H1 (cell line): ENCODE measurements at regions not wholly inside any gene's neighbourhood (a gene's known extent, or its start where the extent isn't known, plus 50 kb on each side); places are given as distances from the start of the nearest gene placed in this dataset.

ENCODE experiments used
- CTCF ChIA-PET: fragments of 300-600 bp; sonication (Branson Sonifier 250); formaldehyde crosslinking; loops from one replicate; lab custom pipeline; 2021; ENCODE audit not compliant: partially characterized antibody; lab: Charles Lee
- POLR2A ChIA-PET: fragments of 300-600 bp; sonication (Branson Sonifier 250); formaldehyde crosslinking; loops from one replicate; lab custom pipeline; 2021; ENCODE audit warnings: inconsistent platforms; ENCODE audit not compliant: partially characterized antibody; lab: Charles Lee
- DNase-seq, 2 experiments: peaks; one replicate each; pipeline versions ENCODE4 v3.0.0 to v3.0.0-alpha.2; 2010 to 2022; ENCODE audit warnings: low spot score in 2 of 2, low read depth in 1 of 2, mixed read lengths in 1 of 2
- FAIRE-seq: peaks from 2 replicates; lab custom pipeline; 2011; peaks lifted over from hg19 to GRCh38; lab: Jason Lieb, UNC
- H2AFZ ChIP-seq: 2 replicates; pipeline ENCODE4 v1.8.1; 2012; ENCODE audit warnings: low read length, inconsistent platforms
- H2AK5ac ChIP-seq: 2 replicates; pipeline ENCODE4 v1.6.1; 2013; ENCODE audit warnings: low read depth, low read length
- H2BK120ac ChIP-seq: replicated peaks from 2 replicates; pipeline ENCODE3; 2013; ENCODE audit warnings: low read depth, low read length, inconsistent platforms
- H2BK12ac ChIP-seq: 2 replicates; pipeline ENCODE4 v1.6.1; 2013; ENCODE audit warnings: low read depth, low read length
- H2BK15ac ChIP-seq: 2 replicates; pipeline ENCODE4 v1.6.1; 2013; ENCODE audit warnings: low read length
- H2BK20ac ChIP-seq: 2 replicates; pipeline ENCODE4 v1.6.1; 2013; ENCODE audit warnings: low read length
- H2BK5ac ChIP-seq: 2 replicates; pipeline ENCODE4 v1.6.1; 2013; ENCODE audit warnings: low read depth, low read length
- H3K14ac ChIP-seq: 2 replicates; pipeline ENCODE4 v1.6.1; 2013; ENCODE audit warnings: inconsistent platforms; ENCODE audit not compliant: insufficient read length
- H3K18ac ChIP-seq: 2 replicates; pipeline ENCODE4 v1.6.1; 2013; ENCODE audit warnings: low read length; ENCODE audit errors: extremely low read depth
- H3K23ac ChIP-seq: 2 replicates; pipeline ENCODE4 v1.6.1; 2013; ENCODE audit warnings: inconsistent platforms; ENCODE audit not compliant: insufficient read length
- H3K23me2 ChIP-seq: 2 replicates; pipeline ENCODE4 v1.6.1; 2013; ENCODE audit warnings: low read depth, low read length
- H3K27ac ChIP-seq: 2 replicates; pipeline ENCODE4 v1.6.1; 2011; ENCODE audit warnings: low read depth, low read length, inconsistent platforms
- H3K27me3 ChIP-seq, 4 experiments: replicated peaks in 1 of 4; 1 replicate in 1 of 4; 2 replicates in 3 of 4; pipeline versions ENCODE4 v1.6.1 to v1.8.1; 2011 to 2013; ENCODE audit warnings: low read length in 3 of 4, mild to moderate bottlenecking in 3 of 4, inconsistent platforms in 2 of 4, mixed read lengths in 2 of 4, moderate library complexity in 1 of 4; ENCODE audit not compliant: control insufficient read depth in 3 of 4, insufficient read depth in 3 of 4; ENCODE audit errors: extremely low read depth in 1 of 4
- H3K36me3 ChIP-seq, 4 experiments: 2 replicates each; pipeline versions ENCODE4 v1.6.1 to v1.8.1; 2011 to 2013; ENCODE audit warnings: mild to moderate bottlenecking in 4 of 4, low read length in 3 of 4, moderate library complexity in 2 of 4, control low read depth in 1 of 4, inconsistent platforms in 1 of 4; ENCODE audit not compliant: insufficient read depth in 4 of 4, control insufficient read depth in 2 of 4
- H3K4ac ChIP-seq: replicated peaks from 2 replicates; pipeline ENCODE3; 2013; ENCODE audit warnings: low read length, low read depth, mixed read lengths, inconsistent platforms; ENCODE audit not compliant: insufficient read length
- H3K4me1 ChIP-seq, 4 experiments: replicated peaks in 1 of 4; 1 replicate in 1 of 4; 2 replicates in 3 of 4; pipeline versions ENCODE4 v1.6.1 to v1.8.1; 2011 to 2013; ENCODE audit warnings: low read length in 3 of 4, inconsistent platforms in 2 of 4, mixed read lengths in 1 of 4; ENCODE audit not compliant: insufficient read depth in 4 of 4, control insufficient read depth in 3 of 4
- H3K4me2 ChIP-seq, 2 experiments: 2 replicates each; pipeline versions ENCODE4 v1.6.1 to v1.8.1; 2011 to 2013; ENCODE audit warnings: low read depth in 2 of 2, low read length in 2 of 2, control low read depth in 1 of 2, inconsistent platforms in 1 of 2, mild to moderate bottlenecking in 1 of 2; ENCODE audit not compliant: insufficient read depth in 1 of 2
- H3K4me3 ChIP-seq, 4 experiments: fragments of 200-600, 300-600 bp in 1 of 4; sonication (generic), shearing (Covaris generic), sonication (Bioruptor Twin) in 1 of 4; 2 replicates each; pipeline versions ENCODE4 v1.5.1 to v1.8.1; 2011 to 2016; ENCODE audit warnings: low read length in 4 of 4, low read depth in 3 of 4, control low read depth in 2 of 4, inconsistent platforms in 2 of 4, mild to moderate bottlenecking in 2 of 4, mixed read lengths in 1 of 4, moderate library complexity in 1 of 4; ENCODE audit not compliant: insufficient read depth in 2 of 4; ENCODE audit errors: extremely low read depth in 1 of 4
- H3K56ac ChIP-seq: replicated peaks from 2 replicates; pipeline ENCODE3; 2013; ENCODE audit warnings: low read depth, mild to moderate bottlenecking, mixed read lengths, low read length, inconsistent platforms; ENCODE audit not compliant: insufficient read length
- H3K79me1 ChIP-seq: 2 replicates; pipeline ENCODE4 v1.6.1; 2013; ENCODE audit warnings: low read depth, low read length, control low read depth
- H3K79me2 ChIP-seq, 2 experiments: 2 replicates each; pipeline versions ENCODE4 v1.6.1 to v1.8.1; 2012 to 2013; ENCODE audit warnings: low read length in 2 of 2, mild to moderate bottlenecking in 2 of 2, inconsistent platforms in 1 of 2; ENCODE audit not compliant: insufficient read depth in 2 of 2, control insufficient read depth in 1 of 2
- H3K9ac ChIP-seq, 4 experiments: replicated peaks in 1 of 4; 1 replicate in 1 of 4; 2 replicates in 3 of 4; pipeline versions ENCODE4 v1.6.1 to v1.8.1; 2011 to 2013; ENCODE audit warnings: low read depth in 3 of 4, low read length in 3 of 4, control low read depth in 2 of 4, mild to moderate bottlenecking in 2 of 4, moderate library complexity in 2 of 4, inconsistent platforms in 1 of 4; ENCODE audit errors: extremely low read depth in 1 of 4
- H3K9me3 ChIP-seq, 2 experiments: 2 replicates each; pipeline versions ENCODE4 v1.6.1 to v1.8.1; 2012 to 2013; ENCODE audit warnings: mild to moderate bottlenecking in 2 of 2, moderate library complexity in 2 of 2, control low read depth in 1 of 2, inconsistent platforms in 1 of 2, low read depth in 1 of 2, low read length in 1 of 2, mixed read lengths in 1 of 2; ENCODE audit not compliant: insufficient read depth in 2 of 2
- H4K20me1 ChIP-seq, 2 experiments: replicated peaks in 1 of 2; 2 replicates each; pipeline versions ENCODE3 to v1.8.1; 2011 to 2013; ENCODE audit warnings: inconsistent platforms in 2 of 2, low read length in 2 of 2, mild to moderate bottlenecking in 1 of 2; ENCODE audit not compliant: insufficient read depth in 2 of 2, control insufficient read depth in 1 of 2
- H4K5ac ChIP-seq: 2 replicates; pipeline ENCODE4 v1.6.1; 2013; ENCODE audit warnings: low read length, low read depth, mixed read lengths, inconsistent platforms; ENCODE audit not compliant: insufficient read length
- H4K8ac ChIP-seq: 2 replicates; pipeline ENCODE4 v1.8.0; 2013; ENCODE audit warnings: mild to moderate bottlenecking, moderate library complexity, low read length, inconsistent platforms; ENCODE audit not compliant: insufficient read depth; ENCODE audit errors: extremely low read depth
- H4K91ac ChIP-seq: replicated peaks from 2 replicates; pipeline ENCODE3; 2013; ENCODE audit warnings: low read length, mixed read lengths, inconsistent platforms; ENCODE audit not compliant: insufficient read length
- BCL11A ChIP-seq, 2 experiments: IDR thresholded peaks; one replicate each; pipeline ENCODE4 v1.6.1; 2011; ENCODE audit warnings: low read depth in 2 of 2, low read length in 2 of 2, mild to moderate bottlenecking in 2 of 2
- ZNF274 ChIP-seq: IDR thresholded peaks from 2 replicates; pipeline ENCODE4 v1.7.0; 2012; ENCODE audit warnings: low read length, borderline replicate concordance; ENCODE audit errors: extremely low read depth
- WGBS, 2 experiments: shearing (Covaris generic) in 1 of 2; methylation state at CpG; one replicate each; pipeline versions ENCODE4 v1.1.6 to v1.1.7; 2013 to 2015; ENCODE audit warnings: low lambda C conversion rate in 2 of 2, mixed read lengths in 2 of 2, inconsistent platforms in 1 of 2, low coverage in 1 of 2, missing lambda C conversion rate in 1 of 2; ENCODE audit not compliant: insufficient replicate concordance in 2 of 2, insufficient coverage in 1 of 2, insufficient read length in 1 of 2; ENCODE audit errors: extremely low coverage in 1 of 2, missing lambda C conversion rate in 1 of 2; 5-methylcytosine and 5-hydroxymethylcytosine counted together

DNA sequence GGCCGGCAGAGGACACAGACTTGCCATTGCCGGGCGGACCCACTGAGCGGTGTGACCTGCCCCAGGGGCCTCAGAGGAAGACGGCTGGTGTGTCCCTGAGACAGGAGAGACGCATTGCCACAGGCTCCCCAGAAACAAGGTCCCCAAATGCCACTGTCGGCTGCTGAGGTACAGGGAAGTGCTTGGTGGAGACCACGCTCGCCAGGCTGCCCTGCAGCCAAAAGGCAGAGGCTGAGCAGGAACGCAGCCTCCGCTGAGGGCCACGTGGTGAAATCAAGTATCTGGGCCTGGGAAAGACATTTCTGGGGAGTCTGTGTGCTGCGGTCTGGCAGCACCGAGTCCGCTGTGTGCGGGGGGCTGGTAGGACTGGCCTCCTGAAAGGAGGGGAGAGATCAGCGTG is 794.9 kb downstream of the BRD1 start:
- no peak overlapping the region for H2BK15ac ChIP-seq
- H3K27ac ChIP-seq = no peak overlapping the region
- no peaks in the 10 kb centered on the region for H3K79me2 ChIP-seq
- H3K27me3 ChIP-seq = peaks cover 0 to 6% (median 0%) of the 10 kb centered on the region in 4 experiments; a peak in 1 of 7 replicates
- ChIA-PET CTCF (interaction anchor here (1.0 kb wide), 1 partner anchor 14 kb away, joined by 6 read pairs; no protein-coding TSS in a partner anchor), POLR2A (no interaction called here)
- H2AK5ac ChIP-seq = no peak overlapping the region
- TF ChIP-seq ZNF274 (no peak), BCL11A (IDR thresholded peaks at IDR 0.05; ENCODE audit: low read depth in 2 of 2, low read length in 2 of 2) (no peak)
- H2BK12ac ChIP-seq = no peak overlapping the region
- no peak overlapping the region for H2BK5ac ChIP-seq
- no peak overlapping the region for H4K5ac ChIP-seq
- no peaks in the 10 kb centered on the region for H3K36me3 ChIP-seq
- no peak overlapping the region for H3K4me2 ChIP-seq
- no peak for DNase-seq
- no peak for FAIRE-seq
- no peak overlapping the region for H3K9ac ChIP-seq
- no peak overlapping the region for H4K91ac ChIP-seq
- no peak overlapping the region for H2BK20ac ChIP-seq
- no peak overlapping the region for H2BK120ac ChIP-seq
- no peaks in the 10 kb centered on the region; a peak in 1 of 4 replicates for H3K9me3 ChIP-seq
- H3K4me1 ChIP-seq = no peaks in the 10 kb centered on the region; a peak in 1 of 7 replicates
- no peak overlapping the region for H4K8ac ChIP-seq
- no peak overlapping the region for H3K4ac ChIP-seq
- no peak overlapping the region for H3K56ac ChIP-seq
- no peak overlapping the region for H2AFZ ChIP-seq
- no peak overlapping the region for H3K18ac ChIP-seq
- WGBS, 2 experiments = 90% methylated on average over 15 of the region's 17 CpGs; no CpG with 5 or more reads in 1 of the 2 experiments
- H3K23ac ChIP-seq = no peak overlapping the region
- H3K14ac ChIP-seq = no peak overlapping the region
- H4K20me1 ChIP-seq = no peaks in the 10 kb centered on the region
- no peaks in the 10 kb centered on the region for H3K79me1 ChIP-seq
- H3K23me2 ChIP-seq = no peaks in the 10 kb centered on the region
- H3K4me3 ChIP-seq = no peak overlapping the region
